ENCODE measurements at regions not wholly inside any gene's neighbourhood (a gene's known extent, or its start where the extent isn't known, plus 50 kb on each side); places are given as distances from the start of the nearest gene placed in this dataset.

- DNase-seq (ENCODE audit: low spot score in 2 of 2, unreplicated experiment in 2 of 2), result no peak
- H3K27me3 Mint-ChIP-seq (ENCODE audit: low read depth), result no peaks in the 10 kb centered on the region
- H3K4me1 Mint-ChIP-seq, result no peaks in the 10 kb centered on the region
- no peak overlapping the region for H3K27ac Mint-ChIP-seq
- peaks cover 24% of the 10 kb centered on the region for H3K9me3 Mint-ChIP-seq
- H3K4me3 Mint-ChIP-seq, result no peak overlapping the region
- no peaks in the 10 kb centered on the region for H3K36me3 Mint-ChIP-seq
- no peak for TF ChIP-seq CTCF (IDR thresholded peaks at IDR 0.05; ENCODE audit: unreplicated experiment)
Observed at GRCh38 chrX:26309262-26309661, 93.3 kb downstream of the MAGEB5 start.

- H3K4me1 Mint-ChIP-seq, result peaks cover 2% of the 10 kb centered on the region
- H3K9me3 Mint-ChIP-seq, result peaks cover 33% of the 10 kb centered on the region
- no peak for TF ChIP-seq CTCF (IDR thresholded peaks at IDR 0.05; ENCODE audit: unreplicated experiment)
- no peak overlapping the region for H3K27ac Mint-ChIP-seq
- no peak overlapping the region for H3K4me3 Mint-ChIP-seq
- DNase-seq (ENCODE audit: low spot score in 2 of 2, unreplicated experiment in 2 of 2), result no peak
- no peaks in the 10 kb centered on the region for H3K36me3 Mint-ChIP-seq
- H3K27me3 Mint-ChIP-seq (ENCODE audit: low read depth), result peaks cover 7% of the 10 kb centered on the region
Observed at GRCh38 chrX:26295425-26295824, 79.5 kb downstream of the MAGEB5 start.

- Mint-ChIP-seq H3K4me1 (no peaks in the 10 kb centered on the region), H3K27ac (no peak overlapping the region), H3K36me3 (no peaks in the 10 kb centered on the region), H3K4me3 (no peak overlapping the region), H3K9me3 (peaks cover 51% of the 10 kb centered on the region), H3K27me3 (ENCODE audit: low read depth) (no peaks in the 10 kb centered on the region)
- DNase-seq (ENCODE audit: low spot score in 2 of 2, unreplicated experiment in 2 of 2), result no peak
- TF ChIP-seq CTCF (IDR thresholded peaks at IDR 0.05; ENCODE audit: unreplicated experiment), result no peak
Observed at GRCh38 chrX:26286836-26287235, 70.9 kb downstream of the MAGEB5 start.
